ENCODE measurements at regions not wholly inside any gene's neighbourhood (a gene's known extent, or its start where the extent isn't known, plus 50 kb on each side); places are given as distances from the start of the nearest gene placed in this dataset.

GRCh38 chr2:125581557-125581956 lies 1074.4 kb upstream of the GYPC start:
- TF ChIP-seq, protein P1, sequence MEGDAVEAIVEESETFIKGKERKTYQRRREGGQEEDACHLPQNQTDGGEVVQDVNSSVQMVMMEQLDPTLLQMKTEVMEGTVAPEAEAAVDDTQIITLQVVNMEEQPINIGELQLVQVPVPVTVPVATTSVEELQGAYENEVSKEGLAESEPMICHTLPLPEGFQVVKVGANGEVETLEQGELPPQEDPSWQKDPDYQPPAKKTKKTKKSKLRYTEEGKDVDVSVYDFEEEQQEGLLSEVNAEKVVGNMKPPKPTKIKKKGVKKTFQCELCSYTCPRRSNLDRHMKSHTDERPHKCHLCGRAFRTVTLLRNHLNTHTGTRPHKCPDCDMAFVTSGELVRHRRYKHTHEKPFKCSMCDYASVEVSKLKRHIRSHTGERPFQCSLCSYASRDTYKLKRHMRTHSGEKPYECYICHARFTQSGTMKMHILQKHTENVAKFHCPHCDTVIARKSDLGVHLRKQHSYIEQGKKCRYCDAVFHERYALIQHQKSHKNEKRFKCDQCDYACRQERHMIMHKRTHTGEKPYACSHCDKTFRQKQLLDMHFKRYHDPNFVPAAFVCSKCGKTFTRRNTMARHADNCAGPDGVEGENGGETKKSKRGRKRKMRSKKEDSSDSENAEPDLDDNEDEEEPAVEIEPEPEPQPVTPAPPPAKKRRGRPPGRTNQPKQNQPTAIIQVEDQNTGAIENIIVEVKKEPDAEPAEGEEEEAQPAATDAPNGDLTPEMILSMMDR (IDR thresholded peaks at IDR 0.05), result no peak
- TF ChIP-seq ZFX (IDR thresholded peaks at IDR 0.05; ENCODE audit: borderline replicate concordance), result no peak

All from 22Rv1 (cell line).